ENCODE measurements at regions not wholly inside any gene's neighbourhood (a gene's known extent, or its start where the extent isn't known, plus 50 kb on each side); places are given as distances from the start of the nearest gene placed in this dataset.

DNA sequence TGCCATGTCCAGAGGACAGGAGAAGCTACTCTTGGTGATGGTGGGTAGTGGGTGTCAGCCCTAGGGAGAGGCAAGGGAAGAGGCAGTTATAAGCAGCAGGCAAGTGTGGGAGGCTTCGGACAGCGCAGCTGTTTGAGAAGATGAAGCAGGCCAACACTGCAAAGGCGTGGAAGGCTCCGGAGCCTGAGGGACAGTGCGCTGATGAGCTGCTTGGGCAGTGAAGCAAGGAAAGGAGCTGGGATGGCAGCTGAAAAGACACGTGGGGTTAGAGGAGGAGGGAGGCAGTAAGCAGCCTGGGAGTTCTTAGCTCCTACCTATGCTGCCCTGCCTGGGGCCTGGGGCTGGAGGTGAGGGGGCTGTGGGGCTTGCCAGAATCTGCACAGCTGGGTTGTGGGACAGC lies 50.1 kb upstream of the CRTAC1 start:
- Mint-ChIP-seq H3K27ac (no peak overlapping the region), H3K4me1 (ENCODE audit: low read depth) (no peaks in the 10 kb centered on the region), H3K9me3 (ENCODE audit: low read depth) (no peaks in the 10 kb centered on the region), H3K27me3 (peaks cover 53% of the 10 kb centered on the region), H3K4me3 (ENCODE audit: low read depth) (no peak overlapping the region), H3K36me3 (ENCODE audit: insufficient read depth) (no peaks in the 10 kb centered on the region)
- DNase-seq (ENCODE audit: low spot score, unreplicated experiment) = no peak
- TF ChIP-seq, protein P1, sequence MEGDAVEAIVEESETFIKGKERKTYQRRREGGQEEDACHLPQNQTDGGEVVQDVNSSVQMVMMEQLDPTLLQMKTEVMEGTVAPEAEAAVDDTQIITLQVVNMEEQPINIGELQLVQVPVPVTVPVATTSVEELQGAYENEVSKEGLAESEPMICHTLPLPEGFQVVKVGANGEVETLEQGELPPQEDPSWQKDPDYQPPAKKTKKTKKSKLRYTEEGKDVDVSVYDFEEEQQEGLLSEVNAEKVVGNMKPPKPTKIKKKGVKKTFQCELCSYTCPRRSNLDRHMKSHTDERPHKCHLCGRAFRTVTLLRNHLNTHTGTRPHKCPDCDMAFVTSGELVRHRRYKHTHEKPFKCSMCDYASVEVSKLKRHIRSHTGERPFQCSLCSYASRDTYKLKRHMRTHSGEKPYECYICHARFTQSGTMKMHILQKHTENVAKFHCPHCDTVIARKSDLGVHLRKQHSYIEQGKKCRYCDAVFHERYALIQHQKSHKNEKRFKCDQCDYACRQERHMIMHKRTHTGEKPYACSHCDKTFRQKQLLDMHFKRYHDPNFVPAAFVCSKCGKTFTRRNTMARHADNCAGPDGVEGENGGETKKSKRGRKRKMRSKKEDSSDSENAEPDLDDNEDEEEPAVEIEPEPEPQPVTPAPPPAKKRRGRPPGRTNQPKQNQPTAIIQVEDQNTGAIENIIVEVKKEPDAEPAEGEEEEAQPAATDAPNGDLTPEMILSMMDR (IDR thresholded peaks at IDR 0.05; ENCODE audit: unreplicated experiment) = no peak
